ENCODE measurements at regions not wholly inside any gene's neighbourhood (a gene's known extent, or its start where the extent isn't known, plus 50 kb on each side); places are given as distances from the start of the nearest gene placed in this dataset.

GRCh38 chr21:27155130-27155500 is 188.2 kb upstream of the ADAMTS5 start:
- intact Hi-C loops (cut with DNase I), result no loop called here
- DNase-seq, result no peak
- peaks cover 0 to 7% (median 0%) of the 10 kb centered on the region in 9 donors for H3K4me1 ChIP-seq
- H3K9me3 ChIP-seq, result no peaks in the 10 kb centered on the region
- H3K4me3 ChIP-seq, result no peak overlapping the region
- peak overlapping the region in 1 of 10 donors; percentile 51 for H3K27ac ChIP-seq
- no peaks in the 10 kb centered on the region for H3K27me3 ChIP-seq
- WGBS, 2 donors, result 88 to 94% methylated on average over 1 of the region's 1 CpG
- no peak for ATAC-seq
- TF ChIP-seq CTCF (IDR thresholded peaks at IDR 0.05), result no peak
- no peaks in the 10 kb centered on the region for H3K36me3 ChIP-seq

GRCh38 chr21:27154451-27155129 is 187.7 kb upstream of the ADAMTS5 start:
- 36 to 38% methylated on average over 4 of the region's 4 CpGs for WGBS, 2 donors
- Histone ChIP-seq H3K9me3 (no peaks in the 10 kb centered on the region), H3K27me3 (no peaks in the 10 kb centered on the region), H3K27ac (peak overlapping the region in 5 of 10 donors; percentile 15 to 51 (median 28)), H3K4me1 (peaks cover 0 to 7% (median 0%) of the 10 kb centered on the region in 9 donors), H3K4me3 (no peak overlapping the region), H3K36me3 (no peaks in the 10 kb centered on the region)
- no peak for DNase-seq
- intact Hi-C loops (cut with DNase I), result no loop called here
- no peak for TF ChIP-seq CTCF (IDR thresholded peaks at IDR 0.05)
- ATAC-seq, result peak in 7 of 8 donors; percentile 38 to 91 (median 69)

- Histone ChIP-seq H3K4me3 (no peak overlapping the region), H3K9me3 (peaks cover 0 to 6% (median 0%) of the 10 kb centered on the region in 11 donors), H3K27me3 (no peaks in the 10 kb centered on the region), H3K4me1 (peaks cover 0 to 7% (median 0%) of the 10 kb centered on the region in 9 donors), H3K27ac (no peak overlapping the region), H3K36me3 (no peaks in the 10 kb centered on the region)
- no peak for TF ChIP-seq CTCF (IDR thresholded peaks at IDR 0.05)
- DNase-seq, result no peak
- intact Hi-C loops (cut with DNase I), result no loop called here
- ATAC-seq, result no peak
Observed at GRCh38 chr21:27152996-27153395, 186.1 kb upstream of the ADAMTS5 start.

- H3K9me3 ChIP-seq, result peaks cover 0 to 6% (median 0%) of the 10 kb centered on the region in 11 donors
- no peak overlapping the region for H3K4me3 ChIP-seq
- no peak overlapping the region for H3K27ac ChIP-seq
- 47 to 58% methylated on average over 2 of the region's 2 CpGs for WGBS, 2 donors
- intact Hi-C loops (cut with DNase I), result no loop called here
- DNase-seq (no peak), ATAC-seq (no peak)
- no peaks in the 10 kb centered on the region for H3K36me3 ChIP-seq
- TF ChIP-seq CTCF (IDR thresholded peaks at IDR 0.05), result no peak
- peaks cover 0 to 4% (median 0%) of the 10 kb centered on the region in 9 donors for H3K4me1 ChIP-seq
- H3K27me3 ChIP-seq, result no peaks in the 10 kb centered on the region
Observed at GRCh38 chr21:27149034-27149433, 182.1 kb upstream of the ADAMTS5 start.

Measured in heart right ventricle (tissue), 16 donors.